ENCODE measurements at regions not wholly inside any gene's neighbourhood (a gene's known extent, or its start where the extent isn't known, plus 50 kb on each side); places are given as distances from the start of the nearest gene placed in this dataset.

DNA sequence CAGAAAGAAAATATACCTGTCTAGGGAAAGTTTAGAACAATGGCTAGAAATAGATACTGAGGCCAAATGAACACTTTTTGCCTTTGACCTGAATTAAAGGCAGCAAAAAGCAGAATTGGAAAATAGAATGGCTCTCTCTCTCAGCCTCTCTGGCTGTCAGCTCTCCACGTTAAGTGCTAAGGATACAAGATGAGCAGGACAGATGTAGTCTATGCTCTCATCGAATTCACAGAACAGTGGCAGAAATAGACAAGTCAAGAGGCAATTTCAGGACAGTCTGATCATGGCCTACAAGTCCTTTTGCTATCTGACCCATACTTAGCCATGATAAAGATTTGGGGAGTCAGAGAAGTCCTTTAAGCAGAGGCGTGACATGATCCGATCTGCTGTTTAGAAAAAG is 120.2 kb upstream of the CREB1 start:
- TF ChIP-seq, protein P1, sequence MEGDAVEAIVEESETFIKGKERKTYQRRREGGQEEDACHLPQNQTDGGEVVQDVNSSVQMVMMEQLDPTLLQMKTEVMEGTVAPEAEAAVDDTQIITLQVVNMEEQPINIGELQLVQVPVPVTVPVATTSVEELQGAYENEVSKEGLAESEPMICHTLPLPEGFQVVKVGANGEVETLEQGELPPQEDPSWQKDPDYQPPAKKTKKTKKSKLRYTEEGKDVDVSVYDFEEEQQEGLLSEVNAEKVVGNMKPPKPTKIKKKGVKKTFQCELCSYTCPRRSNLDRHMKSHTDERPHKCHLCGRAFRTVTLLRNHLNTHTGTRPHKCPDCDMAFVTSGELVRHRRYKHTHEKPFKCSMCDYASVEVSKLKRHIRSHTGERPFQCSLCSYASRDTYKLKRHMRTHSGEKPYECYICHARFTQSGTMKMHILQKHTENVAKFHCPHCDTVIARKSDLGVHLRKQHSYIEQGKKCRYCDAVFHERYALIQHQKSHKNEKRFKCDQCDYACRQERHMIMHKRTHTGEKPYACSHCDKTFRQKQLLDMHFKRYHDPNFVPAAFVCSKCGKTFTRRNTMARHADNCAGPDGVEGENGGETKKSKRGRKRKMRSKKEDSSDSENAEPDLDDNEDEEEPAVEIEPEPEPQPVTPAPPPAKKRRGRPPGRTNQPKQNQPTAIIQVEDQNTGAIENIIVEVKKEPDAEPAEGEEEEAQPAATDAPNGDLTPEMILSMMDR (IDR thresholded peaks at IDR 0.05) = no peak
- TF ChIP-seq POLR2A (IDR thresholded peaks at IDR 0.05) = no peak

Measured in adrenal gland (tissue), 5 donors.